HG03196 (cell line): ENCODE measurements at regions not wholly inside any gene's neighbourhood (a gene's known extent, or its start where the extent isn't known, plus 50 kb on each side); places are given as distances from the start of the nearest gene placed in this dataset.
"Not testable (repeated sequence)": the region's sequence is repeated elsewhere in the genome, so short reads cannot be mapped to it uniquely, and the experiment has no call there.

Experiments used
- ATAC-seq: cut with Tn5 transposase; IDR thresholded peaks from one replicate; pipeline ENCODE4 v1.9.1; 2021; ENCODE audit not compliant: unreplicated experiment

DNA sequence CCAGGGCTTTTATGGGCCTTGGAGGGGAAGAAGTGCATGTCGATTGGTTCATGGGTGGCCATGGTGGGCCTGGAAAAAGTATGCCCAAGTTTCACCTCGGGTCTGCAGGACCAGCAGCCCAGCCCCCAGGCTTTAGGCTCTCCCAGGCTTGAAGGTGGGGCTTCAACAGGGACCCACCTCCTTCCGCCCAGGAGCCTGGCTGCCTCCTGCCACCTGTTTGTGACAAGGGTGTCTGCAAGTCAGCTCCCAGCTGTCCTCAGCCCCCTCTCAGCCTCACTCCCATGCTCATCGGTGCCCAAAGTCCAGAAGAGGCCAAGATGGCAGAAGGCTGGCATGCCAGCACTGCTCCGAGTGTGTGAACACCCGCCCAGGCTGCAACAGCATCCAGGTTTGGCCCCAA, 1063.2 kb upstream of the ACO1 start:
- ATAC-seq: no peak

- ATAC-seq: no peak
These were observed 1062.8 kb upstream of the ACO1 start for GRCh38 chr9:31321686-31322085.

GRCh38 chr9:31323726-31324444, 1060.6 kb upstream of the ACO1 start:
- ATAC-seq: no peak

GRCh38 chr9:31325778-31326177, 1058.7 kb upstream of the ACO1 start:
- no peak for ATAC-seq

DNA sequence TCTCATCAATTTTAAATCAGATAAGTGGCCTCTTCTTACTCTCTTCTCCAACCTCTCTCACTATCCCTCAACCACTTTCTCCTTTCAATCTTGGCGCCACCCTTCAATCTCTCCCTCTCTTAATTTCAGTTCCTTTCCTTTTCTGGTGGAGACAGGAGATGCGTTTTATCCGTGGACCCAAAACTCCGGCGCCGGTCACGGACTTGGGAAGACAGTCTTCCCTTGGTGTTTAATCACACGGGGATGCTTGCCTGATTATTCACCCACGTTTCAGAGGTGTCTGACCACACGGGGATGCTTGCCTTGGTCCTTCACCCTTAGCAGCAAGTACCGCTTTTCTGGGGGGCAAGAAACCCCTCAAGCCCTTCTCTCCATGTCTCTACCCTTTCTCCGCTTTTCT, 1057.6 kb upstream of the ACO1 start:
- ATAC-seq: not testable (repeated sequence)

- ATAC-seq: no peak
These were observed 1049.5 kb upstream of the ACO1 start for GRCh38 chr9:31334837-31335528.

- ATAC-seq: no peak
These were observed 1048.8 kb upstream of the ACO1 start for GRCh38 chr9:31335529-31336234.

- no peak for ATAC-seq
These were observed 1048.1 kb upstream of the ACO1 start for GRCh38 chr9:31336386-31336785.

DNA sequence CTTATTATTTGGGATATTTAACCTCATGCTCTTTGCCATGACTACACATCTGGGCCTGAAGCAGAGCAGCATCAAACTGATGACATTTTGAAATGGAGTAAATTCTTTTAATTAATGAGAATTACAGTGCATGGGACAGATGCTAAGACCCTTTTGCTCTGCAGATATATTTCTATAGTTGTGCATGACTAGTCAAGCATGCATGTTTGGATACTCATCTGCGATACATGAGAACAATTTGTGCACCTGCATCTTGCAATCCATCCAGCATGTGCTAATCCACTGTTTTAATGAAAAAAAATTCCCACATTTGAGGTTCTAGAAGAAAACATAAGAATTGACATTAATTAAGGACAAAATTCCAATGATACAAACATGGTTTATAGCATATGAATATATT, 1047.6 kb upstream of the ACO1 start:
- no peak for ATAC-seq

DNA sequence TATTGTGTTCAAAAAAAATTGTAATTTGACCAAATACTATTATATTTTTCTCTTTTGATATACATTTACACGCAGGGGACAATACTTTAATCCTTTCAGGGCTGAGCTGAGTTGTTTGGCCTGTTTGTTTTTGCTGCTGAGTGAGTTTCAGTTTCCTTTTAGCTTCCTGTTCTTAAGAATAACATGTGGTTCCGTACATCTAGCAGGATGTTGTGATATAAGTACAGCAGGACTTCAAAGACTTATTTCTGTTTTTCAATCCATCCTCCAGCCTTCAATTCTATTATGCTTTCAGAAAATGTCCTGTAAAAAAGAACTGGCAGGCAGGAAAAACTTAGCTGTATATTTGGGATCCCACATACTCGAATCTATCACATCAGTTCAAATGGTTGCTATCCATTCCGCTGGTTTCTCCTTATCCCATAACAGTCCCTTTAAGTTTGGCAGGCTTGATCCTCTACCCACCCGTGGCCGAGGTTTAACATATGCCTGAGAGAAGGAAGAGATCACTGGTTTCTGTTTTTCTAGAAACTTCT, 1037.3 kb upstream of the ACO1 start:
- peak; percentile 99 for ATAC-seq

DNA sequence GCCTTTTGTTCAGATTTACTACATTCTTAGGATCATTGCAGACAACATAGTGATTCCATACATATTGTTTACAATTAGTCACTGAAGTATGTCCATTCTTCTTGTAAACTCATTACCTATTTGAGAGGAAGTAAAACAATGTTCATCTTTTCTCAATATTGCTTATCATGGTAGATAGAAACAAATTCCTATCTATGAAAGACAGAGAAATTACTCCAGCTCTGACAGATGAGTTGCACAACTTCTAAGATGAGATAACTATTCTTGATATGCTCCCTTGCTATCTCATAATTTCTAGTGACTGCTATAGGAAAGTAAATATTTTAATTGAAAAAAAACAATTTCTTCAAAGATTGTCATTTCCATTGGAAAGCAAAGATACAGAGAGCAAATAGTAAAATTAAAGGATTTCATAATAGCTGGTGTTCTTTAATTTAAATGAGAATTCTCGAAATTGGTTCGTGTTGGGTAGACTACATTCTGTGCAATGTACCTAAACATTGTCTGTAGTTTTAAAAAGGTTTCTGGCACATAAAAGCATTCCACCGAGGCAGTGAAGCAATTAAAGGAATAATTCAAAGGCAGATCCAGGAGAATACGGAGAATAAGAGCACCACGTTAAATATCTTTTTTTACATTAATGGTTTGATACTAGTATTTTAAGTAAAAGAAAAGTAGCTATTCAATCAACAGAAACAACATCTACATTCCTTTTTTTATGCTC, 1029.1 kb upstream of the ACO1 start:
- ATAC-seq: no peak

GRCh38 chr9:31355965-31356364, 1028.5 kb upstream of the ACO1 start:
- no peak for ATAC-seq

DNA sequence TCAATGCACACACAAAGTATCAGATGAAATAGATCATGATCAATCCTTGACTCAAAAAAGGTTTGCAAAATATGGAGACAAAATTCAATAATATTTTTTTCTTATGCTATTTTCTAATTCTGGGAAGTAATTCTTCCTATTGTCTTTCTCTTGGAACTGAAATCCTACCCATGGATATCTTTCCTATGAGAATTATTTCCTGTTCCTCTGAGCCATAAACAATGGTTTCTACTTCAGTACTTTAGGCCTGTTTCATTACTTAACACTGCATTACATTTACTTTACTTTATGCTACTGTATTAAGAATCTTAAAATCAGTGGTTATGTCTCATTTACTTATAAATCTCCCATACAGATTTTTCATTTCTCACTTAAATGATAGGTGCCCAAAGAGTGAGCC, 1025.4 kb upstream of the ACO1 start:
- no peak for ATAC-seq

DNA sequence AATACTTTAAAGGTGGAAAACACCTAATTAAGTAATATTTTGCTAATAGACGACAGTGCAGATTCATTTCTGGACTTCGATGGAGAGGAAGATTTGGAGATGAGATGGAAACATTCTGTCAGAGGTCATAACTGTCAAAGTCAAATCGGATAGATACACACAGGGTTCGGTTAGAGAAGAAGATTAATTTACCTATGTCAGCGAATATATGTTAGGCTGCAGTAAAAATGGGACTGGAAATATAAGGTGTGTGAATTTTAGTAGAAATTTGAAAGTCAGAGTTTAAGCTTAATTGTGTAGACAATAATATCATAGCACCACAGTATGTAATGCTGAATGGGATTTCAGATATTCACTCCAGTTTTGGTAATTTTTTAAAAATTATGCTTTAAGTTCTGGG, 1020.3 kb upstream of the ACO1 start:
- ATAC-seq: no peak

DNA sequence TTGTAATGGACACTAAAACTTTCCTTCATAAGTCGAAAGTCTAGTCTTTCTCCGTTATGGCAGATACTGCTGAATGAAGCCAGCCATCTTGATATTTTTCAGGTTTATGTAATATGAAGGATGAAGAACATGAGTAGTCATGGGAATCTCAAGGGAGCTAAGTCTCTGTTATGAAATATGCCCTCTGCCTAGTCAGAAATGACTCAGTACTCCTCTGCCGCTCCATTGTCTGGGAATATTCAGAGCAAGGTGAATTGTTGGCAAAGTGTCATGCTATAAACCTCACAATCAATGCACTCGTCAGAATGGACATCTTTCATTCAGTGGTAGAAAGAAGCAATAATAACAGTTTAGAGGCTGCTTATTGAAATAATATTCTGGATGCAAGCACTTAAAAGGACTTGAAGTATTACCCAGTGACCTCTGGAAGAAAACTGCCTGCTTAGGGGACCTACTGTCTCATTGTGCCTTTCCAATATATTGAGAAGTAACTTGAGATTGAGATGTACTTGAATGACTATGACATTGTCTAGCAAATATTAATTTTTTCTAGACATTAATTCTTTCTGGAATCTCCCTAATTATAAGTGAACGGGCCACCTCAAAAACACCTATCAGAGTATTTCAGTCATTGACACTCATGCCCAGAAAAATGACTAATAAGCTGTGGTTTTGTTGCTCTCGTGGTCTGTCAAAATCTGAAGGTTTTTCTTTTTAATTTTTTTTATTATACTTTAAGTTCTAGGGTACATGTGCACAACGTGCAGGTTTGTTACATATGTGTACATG, 1011.5 kb upstream of the ACO1 start:
- no peak for ATAC-seq

GRCh38 chr9:31377358-31377757, 1007.1 kb upstream of the ACO1 start:
- ATAC-seq: no peak

GRCh38 chr9:31388660-31389059, 995.8 kb upstream of the ACO1 start:
- ATAC-seq: no peak

DNA sequence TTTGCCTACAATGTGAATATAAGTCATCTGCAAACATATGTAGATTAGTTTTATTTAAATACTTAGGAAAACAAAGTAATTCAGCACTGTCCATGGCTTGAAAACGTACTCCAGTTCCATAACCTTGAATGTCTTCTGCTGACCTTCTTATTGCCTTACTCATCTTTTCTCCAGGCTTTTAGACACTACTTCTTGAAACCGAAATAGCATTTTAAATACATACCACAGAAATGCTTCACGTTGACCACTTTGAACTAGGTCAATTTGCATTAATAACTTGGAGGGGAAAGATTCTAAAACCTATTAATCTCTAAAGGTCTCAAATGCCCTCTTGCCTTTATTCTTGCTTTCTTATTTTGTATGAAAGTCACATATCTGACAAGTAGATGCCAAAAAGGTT, 995.4 kb upstream of the ACO1 start:
- ATAC-seq: no peak

DNA sequence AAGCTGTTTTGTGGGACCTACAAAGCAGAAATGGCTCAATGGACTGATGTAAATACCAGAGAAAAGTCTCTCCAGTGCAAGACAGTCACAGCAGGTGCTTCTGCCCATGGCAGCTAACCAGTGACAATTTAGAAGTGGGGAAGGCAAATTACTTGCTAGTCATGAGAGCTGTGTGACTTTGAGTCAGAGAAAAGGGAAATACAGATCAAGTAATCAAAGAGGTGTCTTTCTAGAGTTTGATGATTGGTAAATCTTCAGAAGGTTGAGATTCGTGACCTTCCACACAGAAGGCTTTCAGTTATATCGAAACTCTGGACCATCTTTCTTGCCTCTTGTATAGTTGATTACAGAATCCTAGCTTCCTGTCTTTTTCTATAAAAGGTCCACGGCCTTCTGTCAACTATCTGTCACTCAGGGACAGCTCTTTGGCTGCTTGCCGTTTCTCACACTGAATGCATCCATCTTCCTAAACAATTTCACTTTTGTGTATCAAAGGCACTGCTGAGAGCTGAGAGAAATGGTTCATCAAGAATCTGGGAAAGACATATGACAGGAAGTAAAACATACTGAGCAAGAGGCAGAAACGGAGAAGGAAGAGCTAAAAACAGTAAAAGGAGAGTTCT, 993.9 kb upstream of the ACO1 start:
- ATAC-seq: no peak

GRCh38 chr9:31393240-31393639, 991.2 kb upstream of the ACO1 start:
- no peak for ATAC-seq
